GM21737 (cell line): ENCODE measurements at regions not wholly inside any gene's neighbourhood (a gene's known extent, or its start where the extent isn't known, plus 50 kb on each side); places are given as distances from the start of the nearest gene placed in this dataset.

Experiments used
- ATAC-seq: cut with Tn5 transposase; IDR thresholded peaks from one replicate; pipeline ENCODE4 v1.9.1; 2021; ENCODE audit warnings: mild to moderate bottlenecking, moderate library complexity; ENCODE audit not compliant: unreplicated experiment

DNA sequence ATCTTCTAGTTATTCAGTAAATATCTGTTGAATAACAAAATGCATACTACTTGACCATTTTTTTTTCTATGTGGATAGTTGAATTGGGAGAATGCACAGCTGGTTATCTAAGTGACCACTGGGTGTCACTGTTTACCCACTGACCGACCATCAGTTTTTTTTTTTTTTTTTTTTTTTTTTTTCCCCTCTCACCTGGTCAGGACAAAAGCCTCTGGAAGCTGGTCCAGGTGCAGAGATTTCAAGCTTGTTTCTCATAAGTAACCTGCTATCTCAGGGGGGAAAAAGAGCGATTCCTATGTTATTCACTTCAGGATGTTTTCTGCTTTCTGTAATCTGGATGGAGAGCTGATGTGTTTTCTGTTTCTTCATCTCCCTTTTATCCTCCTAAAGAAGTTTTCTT lies 256.0 kb downstream of the DCDC2C start:
- no peak for ATAC-seq

GRCh38 chr2:3960106-3960505 lies 256.7 kb downstream of the DCDC2C start:
- no peak for ATAC-seq

GRCh38 chr2:3962719-3963118 lies 259.3 kb downstream of the DCDC2C start:
- no peak for ATAC-seq

- no peak for ATAC-seq
These were observed 261.8 kb downstream of the DCDC2C start for GRCh38 chr2:3965211-3965610.

DNA sequence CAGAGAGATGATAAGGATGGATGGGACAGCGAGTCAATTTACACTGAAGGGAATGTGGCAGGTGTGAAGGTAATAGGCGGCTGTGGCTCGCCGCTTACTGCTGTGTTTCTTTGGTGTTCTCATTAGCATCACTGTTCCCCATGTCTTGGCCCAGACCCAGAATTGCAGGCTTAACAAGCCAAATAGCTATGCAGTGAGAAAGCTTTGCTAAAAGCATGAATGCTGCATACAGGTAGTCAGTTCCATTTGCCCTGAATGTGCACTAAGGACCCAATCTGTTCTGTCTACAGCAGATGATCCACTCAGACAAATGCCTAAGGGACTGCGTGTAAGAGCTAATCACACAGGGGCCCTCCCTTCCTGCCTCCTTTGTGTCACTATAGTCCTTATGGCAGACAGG lies 262.6 kb downstream of the DCDC2C start:
- no peak for ATAC-seq

GRCh38 chr2:3966470-3966869 lies 263.1 kb downstream of the DCDC2C start:
- no peak for ATAC-seq

- ATAC-seq: no peak
These were observed 265.4 kb downstream of the DCDC2C start for GRCh38 chr2:3968736-3969135.

- no peak for ATAC-seq
These were observed 267.6 kb downstream of the DCDC2C start for GRCh38 chr2:3970791-3971651.

- ATAC-seq: no peak
These were observed 268.3 kb downstream of the DCDC2C start for GRCh38 chr2:3971652-3972192.

GRCh38 chr2:3972377-3972776 lies 269.0 kb downstream of the DCDC2C start:
- ATAC-seq: no peak

GRCh38 chr2:3974765-3975164 lies 271.4 kb downstream of the DCDC2C start:
- ATAC-seq: no peak

DNA sequence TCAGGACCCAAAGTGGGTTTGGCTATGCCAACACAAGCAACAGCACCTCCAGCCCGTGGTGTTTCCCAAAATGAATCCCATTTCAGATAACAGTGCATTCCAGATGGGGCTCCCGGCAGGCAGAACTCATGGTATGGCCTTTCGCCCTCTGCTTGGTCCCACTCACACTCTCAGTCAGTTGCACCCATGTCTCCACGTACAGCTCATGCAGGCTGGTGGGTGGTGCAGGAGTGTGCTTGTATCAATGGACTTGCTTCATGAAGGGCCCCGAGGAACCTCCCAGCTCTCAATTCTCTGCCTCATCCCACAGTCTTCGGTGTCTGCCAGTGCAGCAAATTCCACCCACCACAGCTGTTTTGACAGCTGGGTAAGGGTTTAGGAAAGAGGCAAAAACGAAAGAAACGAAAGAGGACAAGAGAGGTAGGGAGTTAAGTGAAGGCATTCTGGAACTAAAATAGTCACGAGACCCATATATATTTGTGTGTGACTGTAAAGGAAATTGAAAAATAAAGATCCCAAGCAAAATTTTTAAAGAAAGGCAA lies 278.1 kb downstream of the DCDC2C start:
- ATAC-seq: no peak

DNA sequence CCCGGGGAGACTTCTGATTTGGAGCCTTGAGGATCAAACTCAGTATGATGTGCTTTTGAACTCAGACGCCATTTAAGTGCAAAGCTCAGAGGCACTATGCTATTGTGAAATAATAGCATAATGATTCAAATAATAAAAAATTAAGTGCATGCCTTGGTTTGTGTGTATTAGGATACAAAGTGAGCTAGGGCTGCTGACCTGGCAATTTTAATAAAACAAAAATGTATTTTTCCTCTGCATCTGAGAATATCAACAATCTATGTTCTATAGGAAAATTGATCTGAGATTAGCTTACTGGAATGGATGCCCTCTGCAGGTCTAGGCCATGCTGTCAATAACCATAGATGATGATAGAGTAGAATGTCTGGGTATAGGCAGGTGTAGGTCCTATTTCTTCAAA lies 278.8 kb downstream of the DCDC2C start:
- no peak for ATAC-seq

- ATAC-seq: no peak
These were observed 282.7 kb downstream of the DCDC2C start for GRCh38 chr2:3986063-3986462.

GRCh38 chr2:3986530-3987258 lies 283.3 kb downstream of the DCDC2C start:
- no peak for ATAC-seq

DNA sequence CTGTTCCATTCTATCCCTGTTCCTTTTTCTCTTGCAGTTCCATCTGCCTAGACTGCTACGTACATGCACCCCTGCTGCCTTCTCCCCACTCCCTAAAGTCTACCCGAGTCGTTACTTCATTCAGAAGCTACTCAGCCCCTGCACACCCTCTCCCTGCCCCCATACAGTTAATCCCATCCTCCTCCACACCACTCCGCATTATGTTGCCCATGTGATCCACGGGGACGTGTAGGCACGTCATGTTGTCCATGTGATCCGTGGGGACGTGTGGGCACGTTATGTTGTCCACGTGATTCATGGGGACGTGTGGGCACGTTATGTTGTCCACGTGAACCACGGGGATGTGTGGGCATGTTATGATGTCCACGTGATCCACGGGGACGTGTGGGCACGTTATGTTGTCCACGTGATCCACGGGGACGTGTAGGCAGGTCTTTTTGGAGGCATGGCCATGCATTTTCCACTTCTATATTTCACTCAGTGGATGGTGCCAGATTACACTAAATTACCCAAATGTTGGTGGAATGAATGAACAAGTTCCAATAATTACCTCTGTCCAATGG lies 299.5 kb downstream of the DCDC2C start:
- no peak for ATAC-seq

- ATAC-seq: no peak
These were observed 308.8 kb downstream of the DCDC2C start for GRCh38 chr2:4012197-4012596.

DNA sequence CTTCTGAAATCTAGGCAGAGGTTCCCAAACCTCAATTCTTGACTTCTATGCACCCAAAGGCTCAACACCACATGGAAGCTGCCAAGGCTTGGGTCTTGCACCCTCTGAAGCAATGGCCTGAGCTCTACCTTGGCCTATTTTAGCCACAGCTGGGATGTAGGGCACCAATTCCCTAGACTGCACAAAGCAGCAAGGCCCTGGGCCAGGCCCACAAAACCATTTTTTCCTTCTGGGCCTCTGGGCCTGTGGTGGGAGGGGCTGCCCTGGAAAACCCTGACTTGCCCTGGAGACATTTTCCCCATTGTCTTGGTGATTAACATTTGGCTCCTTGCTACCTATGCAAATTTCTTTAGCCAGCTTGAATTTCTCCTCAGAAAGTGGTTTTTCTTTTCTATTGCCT lies 315.2 kb downstream of the DCDC2C start:
- ATAC-seq: no peak

- ATAC-seq: no peak
These were observed 316.8 kb downstream of the DCDC2C start for GRCh38 chr2:4020153-4020552.

- ATAC-seq: no peak
These were observed 317.3 kb downstream of the DCDC2C start for GRCh38 chr2:4020649-4021048.

- no peak for ATAC-seq
These were observed 321.2 kb downstream of the DCDC2C start for GRCh38 chr2:4024605-4025004.
